GM19351 (cell line): ENCODE measurements at regions not wholly inside any gene's neighbourhood (a gene's known extent, or its start where the extent isn't known, plus 50 kb on each side); places are given as distances from the start of the nearest gene placed in this dataset.

Source experiments
- ATAC-seq: cut with Tn5 transposase; IDR thresholded peaks from one replicate; pipeline ENCODE4 v1.9.1; 2021; ENCODE audit warnings: mild to moderate bottlenecking, moderate library complexity; ENCODE audit not compliant: unreplicated experiment

DNA sequence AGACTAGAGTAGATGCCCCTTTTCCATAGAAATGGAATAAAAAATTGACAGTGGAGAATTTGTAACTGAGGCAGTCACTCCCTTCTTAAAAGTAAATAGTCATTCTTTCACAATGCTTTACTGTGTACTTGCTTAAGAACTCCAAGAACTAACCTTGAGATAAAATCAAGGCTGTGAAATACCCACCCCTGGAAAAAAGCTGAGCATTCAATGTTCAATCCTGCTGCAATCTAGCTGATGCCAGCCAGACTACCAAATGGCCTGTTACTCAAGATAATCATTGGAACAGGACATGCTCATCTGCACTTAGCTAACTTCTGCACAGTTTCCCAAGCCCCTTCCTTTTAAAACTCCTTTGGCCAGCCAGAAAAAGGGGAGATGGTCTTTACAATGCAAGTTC lies 367.4 kb upstream of the GULP1 start:
- ATAC-seq, result no peak

DNA sequence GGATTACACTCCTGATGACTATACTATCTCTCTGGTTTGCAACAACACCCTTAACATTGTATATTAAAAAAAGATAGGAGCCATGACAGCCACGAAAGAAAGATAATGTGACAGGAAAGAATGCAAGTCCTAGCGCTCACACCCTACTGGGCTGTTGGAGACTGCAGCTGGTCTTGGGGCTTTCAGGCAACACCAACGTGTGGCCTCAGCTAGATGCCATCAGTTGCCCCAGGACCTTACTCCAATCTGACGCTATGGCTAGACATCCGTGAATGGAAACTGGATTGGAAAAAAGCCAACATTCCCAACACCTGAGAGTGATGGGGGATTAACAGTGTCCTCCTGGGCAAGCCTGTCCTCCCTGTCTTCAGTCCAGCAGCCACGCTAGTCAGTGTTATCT lies 357.4 kb upstream of the GULP1 start:
- no peak for ATAC-seq

DNA sequence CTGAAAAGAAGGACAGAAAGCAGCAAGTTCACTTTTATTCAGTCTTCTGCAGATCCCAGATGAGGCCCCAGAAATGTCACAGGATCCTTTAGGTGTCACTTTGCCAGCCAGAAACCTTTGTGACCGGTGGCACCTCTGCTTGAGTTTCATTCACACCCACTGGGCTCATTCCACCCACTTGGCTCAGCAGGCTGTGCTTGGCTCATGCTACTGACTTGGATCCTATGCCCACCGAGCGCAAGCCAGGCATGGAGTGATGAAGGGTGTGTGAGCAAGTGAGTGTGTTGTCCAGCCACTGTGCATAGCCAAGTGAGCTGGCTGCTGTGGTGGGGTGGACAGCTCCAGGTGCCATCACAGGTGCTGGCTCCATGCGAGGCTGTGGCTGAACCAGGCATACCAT lies 357.0 kb upstream of the GULP1 start:
- no peak for ATAC-seq

DNA sequence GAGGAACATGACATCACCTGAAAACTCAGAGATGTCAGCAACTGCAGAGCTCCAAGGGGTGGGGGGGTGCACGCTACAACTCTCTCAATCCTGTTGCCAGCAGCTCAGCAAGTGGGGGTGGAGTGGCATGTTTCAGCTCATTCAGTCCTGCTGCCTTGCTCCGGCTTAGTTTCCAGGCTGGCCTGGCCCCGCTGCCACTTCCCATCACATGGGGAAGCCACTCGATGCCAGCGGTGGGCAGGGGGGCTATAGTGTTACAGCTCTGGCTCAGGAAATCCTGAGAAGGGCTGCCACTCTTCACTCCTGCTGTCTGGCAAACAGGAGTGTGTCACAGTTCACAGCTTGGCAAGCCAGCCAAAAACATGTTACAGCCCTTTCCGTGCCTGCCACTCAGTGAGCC lies 356.5 kb upstream of the GULP1 start:
- no peak for ATAC-seq

DNA sequence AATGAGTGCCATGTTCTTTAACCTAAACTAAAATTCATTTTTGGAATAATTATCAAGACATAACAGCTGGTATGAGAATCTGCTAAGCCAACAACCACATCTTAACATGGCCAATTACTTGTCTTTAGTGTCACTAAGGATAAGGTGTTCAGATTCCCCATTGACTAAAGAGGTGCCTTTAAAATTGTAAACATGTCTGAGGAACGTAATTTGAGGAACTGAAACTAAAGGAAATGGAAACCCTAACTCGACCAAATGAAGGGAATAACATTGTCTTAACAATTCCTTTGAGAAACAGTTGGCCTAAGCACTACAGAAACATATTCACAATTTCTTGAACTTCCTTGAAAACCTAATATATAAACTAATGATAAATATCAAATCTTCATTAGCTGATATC lies 355.4 kb upstream of the GULP1 start:
- no peak for ATAC-seq

DNA sequence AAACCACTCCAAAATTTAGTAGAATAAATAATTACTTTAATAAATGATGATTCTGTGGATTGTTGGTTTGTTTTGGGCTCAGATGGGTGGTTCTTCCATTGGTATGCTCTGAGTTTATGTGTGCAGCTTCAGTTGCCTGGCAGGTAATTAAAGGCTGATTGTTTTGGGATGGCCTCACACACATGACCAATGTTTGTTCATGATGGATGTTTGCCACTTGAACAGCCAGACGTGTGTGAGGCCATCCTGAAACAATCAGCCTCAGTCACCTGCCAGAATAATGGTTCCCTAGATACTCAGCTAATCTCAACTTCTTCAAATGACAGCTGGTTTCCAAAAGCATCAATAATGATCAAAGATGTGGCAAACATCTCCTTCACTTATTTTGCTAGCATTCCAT lies 352.5 kb upstream of the GULP1 start:
- no peak for ATAC-seq

DNA sequence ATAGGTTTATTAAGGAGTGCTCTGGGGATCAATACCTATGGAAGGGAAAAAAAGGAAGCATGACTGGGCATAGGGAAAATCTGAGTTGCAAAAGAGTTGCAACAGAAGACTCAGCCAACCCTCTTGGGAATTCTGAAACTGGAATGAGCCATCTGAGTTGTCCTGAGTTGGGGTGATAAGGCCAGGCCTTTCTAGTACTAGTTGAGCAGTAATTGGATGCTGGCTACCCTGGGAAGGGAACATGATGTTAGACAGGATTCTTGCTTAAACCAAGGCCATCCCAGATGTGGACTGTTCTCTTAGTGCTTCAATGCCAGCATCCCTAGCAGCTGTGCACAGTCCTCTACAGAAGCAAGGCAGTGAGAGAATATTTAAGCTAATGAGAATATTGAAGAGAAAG lies 348.8 kb upstream of the GULP1 start:
- no peak for ATAC-seq

DNA sequence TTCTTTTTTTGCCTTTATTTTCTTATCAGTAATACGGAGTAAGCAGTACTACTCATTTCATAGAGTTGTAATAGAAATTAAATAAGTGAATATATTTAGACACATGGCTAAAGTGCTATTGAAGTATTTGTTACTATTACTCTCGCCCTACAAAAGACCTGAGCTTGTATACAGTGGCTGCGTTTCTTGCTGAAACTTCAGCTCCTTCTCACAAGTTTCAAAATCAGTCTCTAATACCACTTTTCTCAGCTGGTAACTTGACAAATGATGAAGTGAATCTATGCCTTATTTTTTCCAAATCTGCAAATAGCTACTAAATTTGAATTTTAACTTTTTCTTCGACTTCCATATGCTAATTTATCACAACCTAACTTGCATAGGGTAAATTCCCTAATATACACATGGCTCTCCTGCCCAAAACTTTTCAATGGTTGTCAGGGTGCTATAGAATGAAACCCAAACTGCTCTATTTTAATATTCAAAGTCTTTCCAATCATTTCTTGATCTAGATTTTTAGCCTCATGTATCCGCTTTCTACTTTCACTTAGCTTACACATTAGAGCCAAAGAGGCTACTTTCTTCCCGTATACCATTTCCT lies 347.8 kb upstream of the GULP1 start:
- ATAC-seq, result peak; percentile 40

DNA sequence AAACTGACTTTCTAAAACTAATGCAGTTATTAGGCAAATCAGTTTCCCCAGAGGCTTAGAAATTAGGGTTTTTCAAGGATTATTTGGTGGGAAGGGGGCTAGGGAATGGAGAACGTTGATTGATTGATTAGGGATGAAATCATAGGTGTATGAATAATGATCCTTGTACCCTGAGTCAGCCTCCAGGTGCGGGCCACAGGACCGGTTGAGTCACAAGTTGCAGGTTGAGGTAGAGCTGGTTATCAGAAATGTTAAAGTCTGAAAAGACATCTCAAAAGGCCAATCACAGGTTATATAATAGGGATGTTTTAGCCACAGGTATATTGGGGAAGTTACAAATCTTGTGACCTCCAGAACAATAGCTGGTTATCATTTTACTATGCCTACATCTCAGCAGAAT lies 341.8 kb upstream of the GULP1 start:
- no peak for ATAC-seq

DNA sequence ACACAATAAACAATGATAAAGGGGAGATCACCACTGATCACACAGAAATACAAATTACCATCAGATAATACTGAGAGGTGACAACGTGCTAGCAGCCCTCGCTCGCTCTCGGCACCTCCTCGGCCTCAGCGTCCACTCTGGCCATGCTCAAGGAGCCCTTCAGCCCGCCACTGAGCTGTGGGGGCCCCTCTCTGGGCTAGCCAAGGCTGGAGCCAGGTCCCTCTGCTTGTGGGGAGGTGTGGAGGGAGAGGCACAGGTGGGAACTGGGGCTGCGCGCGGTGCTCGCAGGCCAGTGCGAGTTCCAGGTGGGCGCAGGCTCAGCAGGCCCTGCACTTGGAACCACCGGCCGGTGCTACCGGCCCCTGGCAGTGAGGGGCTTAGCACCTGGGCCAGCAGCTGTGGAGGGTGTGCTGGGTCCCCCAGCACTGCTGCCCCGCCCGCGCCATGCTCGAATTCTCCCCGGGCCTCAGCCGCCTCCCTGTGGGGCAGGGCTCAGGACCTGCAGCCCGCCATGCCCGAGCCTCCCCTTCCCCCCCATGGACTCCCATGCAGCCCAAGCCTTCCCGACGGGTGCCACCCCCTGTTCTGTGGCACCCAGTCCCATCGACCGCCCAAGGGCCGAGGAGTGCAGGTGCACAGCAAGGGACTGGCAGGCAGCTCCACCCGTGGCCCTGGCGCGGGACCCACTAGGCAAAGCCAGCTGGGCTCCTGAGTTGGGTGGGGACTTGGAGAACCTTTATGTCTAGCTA lies 340.0 kb upstream of the GULP1 start:
- ATAC-seq, result no peak

DNA sequence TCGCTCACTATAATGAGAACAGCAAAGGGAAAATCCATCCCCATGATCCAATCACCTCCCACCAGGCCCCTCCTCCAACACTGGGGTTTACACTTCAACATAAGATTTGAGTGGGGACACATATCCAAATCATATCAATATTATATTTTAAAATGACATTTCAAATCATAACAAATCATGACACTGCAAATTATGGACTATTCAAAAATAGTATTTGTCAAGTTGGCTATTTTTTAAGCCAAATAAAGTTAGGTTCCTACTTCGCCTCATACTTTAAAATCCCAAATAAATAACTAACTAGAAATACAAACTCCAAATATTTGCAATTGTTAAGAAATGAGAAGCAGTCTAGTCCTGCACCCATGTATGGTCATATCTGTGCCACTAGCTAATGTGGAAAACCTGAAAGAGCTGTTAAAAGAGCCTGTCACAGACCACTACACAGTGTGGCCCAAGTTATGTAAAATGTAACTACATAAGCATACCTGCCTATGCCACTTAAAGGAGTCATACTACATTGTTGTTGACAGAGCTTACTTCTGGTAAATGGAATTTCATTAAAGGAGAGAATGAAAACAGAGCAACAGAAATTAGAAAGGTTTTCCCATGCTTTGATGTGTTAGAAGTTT lies 334.7 kb upstream of the GULP1 start:
- no peak for ATAC-seq

DNA sequence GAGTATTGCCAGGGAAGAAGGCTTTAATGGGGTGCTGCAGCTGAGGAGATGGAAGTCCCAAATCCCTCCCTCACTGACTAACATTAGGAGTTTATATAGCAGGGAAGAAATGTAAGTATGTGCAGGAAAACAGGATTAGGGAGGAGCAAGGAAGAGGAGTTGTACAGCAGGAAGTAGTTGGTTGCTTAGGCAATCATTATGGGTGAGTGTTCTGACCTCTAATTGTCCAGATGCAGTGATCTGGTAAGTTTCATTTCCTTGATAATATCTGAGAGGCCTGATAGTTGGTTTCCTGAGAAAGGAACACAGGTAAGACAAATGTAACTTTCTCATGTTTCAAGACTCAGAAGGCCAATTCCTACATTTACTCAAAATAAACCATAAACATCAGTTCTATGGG lies 331.9 kb upstream of the GULP1 start:
- ATAC-seq, result peak; percentile 52

DNA sequence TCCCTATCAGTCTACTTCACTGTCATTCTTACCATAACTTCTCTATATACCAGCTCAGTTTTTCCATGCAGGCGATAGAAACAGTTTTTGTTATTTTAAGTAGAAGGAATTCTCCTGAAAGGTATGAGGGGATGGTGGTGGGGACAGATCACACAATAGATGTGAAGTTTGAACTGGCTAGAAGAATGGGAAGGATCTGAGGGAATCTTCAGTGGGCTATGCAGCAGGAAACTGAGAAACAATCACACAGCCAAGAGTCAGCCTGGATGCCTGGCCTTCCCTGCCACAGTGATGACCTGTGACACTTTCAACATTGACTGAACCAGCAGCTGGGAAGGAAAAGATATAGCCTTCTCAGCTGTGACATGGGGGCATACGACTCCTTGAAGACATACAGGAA lies 329.1 kb upstream of the GULP1 start:
- no peak for ATAC-seq

DNA sequence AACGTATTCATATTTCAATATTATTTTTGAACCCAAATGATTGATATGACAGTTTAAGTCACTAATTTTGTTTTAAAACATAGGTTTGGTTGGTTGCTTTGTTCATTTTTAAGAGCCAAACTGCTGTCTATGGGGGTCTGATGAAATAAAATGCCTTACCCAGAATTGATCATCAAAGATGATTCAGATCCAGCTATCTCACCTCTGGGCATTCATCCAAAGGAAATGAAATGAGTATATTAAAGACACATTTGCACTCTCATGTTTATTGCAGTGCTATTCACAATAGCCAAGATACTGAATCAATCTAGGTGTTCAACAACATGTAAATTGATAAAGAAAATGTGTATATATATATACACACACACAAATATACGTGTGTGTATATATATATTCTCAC lies 326.9 kb upstream of the GULP1 start:
- no peak for ATAC-seq

DNA sequence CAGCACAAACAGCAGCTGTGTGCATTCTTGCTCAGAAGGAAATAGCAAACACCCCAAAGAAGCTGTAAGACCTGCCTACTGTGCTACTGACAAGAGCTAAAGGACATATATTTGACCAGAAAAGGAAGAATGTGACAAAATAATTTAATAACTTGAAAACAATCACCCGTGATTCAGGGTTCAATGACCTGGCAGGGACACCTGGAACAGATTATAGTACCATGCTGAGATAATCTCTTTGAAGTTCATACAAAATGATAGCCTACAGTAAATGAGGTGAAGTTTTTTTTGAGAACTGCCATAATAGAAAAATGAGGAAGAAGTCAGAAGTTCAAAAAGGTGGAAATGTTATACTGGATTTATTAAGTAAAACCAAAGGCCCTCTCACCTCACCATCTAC lies 324.8 kb upstream of the GULP1 start:
- ATAC-seq, result no peak

DNA sequence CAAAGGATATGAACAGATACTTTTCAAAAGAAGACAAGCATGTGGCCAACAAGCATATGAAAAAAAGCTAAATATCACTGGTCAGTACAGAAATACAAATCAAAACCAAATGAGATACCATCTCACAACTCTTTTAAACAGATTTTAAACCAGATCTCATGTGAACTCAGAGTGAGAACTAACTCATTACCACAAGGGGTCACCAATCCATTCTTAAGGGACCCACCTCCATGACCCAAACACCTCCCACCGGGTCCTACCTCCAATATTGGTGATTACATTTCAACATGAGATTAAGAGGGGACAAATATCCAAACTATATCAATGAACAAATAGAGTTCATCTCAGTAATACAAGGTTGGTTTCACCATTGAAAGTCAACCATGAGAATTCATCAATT lies 319.8 kb upstream of the GULP1 start:
- ATAC-seq, result no peak

DNA sequence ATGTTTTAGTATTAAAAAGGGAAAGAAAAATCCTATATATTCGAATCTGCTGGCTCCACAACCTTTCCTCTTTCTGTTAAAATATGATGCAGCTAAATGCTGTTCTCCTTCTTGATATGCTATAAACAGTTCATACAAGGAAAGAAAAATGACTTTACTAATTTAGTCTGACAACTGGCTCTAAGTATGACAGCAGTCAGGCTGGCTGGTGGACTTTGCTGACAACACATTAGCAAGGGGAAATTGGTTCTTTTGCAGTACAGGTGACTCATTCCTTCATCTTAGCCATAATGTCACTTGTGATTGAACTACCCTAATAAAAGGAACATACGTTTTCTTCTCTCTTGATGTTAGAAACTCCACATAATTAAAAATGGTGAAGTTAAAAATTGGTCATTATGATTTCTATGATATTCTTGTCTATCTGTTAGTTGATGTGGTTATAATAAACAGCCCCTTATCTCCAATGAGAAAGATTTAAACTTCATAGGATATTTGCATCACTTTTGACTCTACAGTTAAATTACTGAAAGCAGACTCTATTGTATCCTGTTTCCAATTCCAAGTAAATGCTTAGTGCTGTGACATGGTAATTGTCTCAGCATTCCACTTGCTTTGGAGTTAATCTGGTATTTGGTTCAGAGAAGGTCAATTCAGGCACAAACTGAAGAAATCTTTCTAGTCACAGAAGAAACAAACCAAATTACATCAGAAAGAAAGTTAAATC lies 315.3 kb upstream of the GULP1 start:
- ATAC-seq, result no peak

DNA sequence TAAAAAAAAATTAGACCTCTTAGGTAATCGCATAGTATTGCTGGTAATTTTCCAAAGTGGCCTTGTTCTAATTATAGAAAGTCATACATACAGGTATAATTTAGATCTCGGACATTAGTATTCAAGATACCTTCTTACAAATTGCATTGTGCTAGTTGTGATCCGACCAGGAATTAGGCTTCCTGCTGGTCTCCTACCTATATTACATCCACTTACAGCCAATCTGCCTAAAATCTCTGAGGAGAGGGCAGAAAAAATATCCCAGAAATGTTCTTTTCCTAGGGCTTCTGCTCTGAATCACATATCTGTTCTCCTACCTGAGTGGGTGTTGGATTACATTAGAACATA lies 314.7 kb upstream of the GULP1 start:
- no peak for ATAC-seq

DNA sequence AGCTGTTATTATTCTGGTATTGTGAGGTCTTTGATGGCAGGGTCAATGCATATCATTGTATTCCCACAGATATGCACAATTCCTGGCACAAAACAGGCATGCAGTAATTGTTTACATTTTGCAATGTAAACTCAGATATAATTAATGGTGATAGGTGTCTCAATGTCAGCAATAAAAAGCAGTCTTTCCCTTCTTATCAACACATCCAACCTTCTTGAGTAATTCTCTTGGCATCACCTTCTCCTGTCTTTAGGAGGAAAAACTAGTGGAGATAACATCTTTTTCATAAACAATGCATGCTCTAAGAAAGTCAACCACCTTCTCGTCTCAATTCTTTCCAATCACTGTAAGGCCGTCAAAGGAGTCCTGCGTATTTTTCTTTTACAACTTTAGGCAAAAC lies 313.3 kb upstream of the GULP1 start:
- no peak for ATAC-seq

DNA sequence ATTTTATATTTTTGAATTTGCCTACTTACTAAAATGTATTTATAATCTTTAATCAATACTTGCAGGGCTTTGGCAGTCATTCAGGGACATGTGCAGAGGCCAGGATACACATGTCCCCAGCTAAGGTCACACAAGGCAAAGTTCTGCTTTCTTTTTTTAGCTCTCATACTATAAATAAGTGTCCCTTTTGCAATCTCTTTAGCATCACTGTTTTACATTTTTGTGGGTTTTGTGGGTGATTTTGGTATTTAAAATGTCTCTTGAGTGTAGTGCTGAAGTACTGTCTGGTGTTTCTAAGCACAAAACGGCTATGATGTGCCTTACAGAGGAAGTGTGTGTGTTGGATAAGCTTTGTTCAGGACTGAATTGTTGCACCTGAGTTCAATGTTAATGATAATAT lies 309.0 kb upstream of the GULP1 start:
- peak; percentile 92 for ATAC-seq

DNA sequence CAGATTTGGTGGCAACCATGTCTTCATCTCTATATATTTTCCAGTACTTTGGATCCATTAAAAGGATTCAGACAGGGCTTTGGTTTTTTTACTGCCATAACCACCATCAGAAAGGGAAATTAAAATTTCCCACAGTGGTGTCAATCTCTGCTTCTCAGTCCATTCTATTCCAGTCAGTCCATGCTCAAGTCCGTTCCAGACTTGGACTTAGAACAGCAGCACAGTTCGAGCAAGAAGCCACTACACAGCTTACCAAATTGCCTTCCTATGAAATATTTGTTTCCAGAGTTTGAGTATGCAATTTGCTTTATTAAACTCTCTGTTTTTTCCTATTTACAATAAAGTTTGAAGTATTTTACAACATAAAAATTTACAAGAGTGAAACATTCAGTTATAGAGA lies 306.5 kb upstream of the GULP1 start:
- no peak for ATAC-seq

DNA sequence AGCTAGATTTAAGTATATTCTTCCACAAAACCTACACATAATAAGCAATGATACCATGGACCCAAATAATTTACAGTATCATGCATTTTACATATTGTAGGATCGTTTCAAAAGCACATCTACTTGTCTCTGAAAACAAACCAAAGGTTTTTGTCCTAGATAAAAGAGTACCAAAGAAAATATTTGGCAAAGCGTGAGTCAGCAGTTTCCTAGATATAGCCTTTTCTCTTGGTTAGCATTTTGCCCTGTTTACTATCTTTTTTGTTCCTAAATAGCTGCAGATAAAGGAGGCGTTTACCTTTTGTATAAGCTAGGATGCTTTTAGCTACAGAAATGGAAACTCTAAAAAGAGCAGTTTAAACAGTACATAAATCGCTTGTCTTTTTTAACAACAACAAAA lies 305.8 kb upstream of the GULP1 start:
- ATAC-seq, result no peak
